ENCODE measurements at regions not wholly inside any gene's neighbourhood (a gene's known extent, or its start where the extent isn't known, plus 50 kb on each side); places are given as distances from the start of the nearest gene placed in this dataset.
"Not testable (repeated sequence)": the region's sequence is repeated elsewhere in the genome, so short reads cannot be mapped to it uniquely, and the experiment has no call there.

DNA sequence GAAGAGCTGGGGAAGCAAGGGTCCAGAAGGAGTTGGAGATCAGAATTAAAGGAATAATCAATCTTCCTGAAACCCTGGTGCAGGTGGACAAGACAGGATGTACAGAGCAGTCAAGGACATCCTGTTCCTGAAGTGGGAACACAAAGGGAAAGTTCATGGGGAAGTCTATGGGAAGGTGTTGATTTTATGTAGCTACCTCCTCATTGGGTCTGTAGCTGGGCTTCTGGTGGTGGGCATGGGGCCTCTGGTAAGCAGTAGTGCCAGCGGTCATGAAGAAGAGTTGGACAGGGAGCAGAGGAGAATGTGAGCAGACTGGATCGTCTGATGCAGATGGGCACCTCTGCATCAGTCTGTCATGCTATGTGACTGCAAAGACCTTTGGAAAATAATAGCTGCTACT lies 75.7 kb upstream of the PPM1H start:
- WGBS, 3 donors: 86 to 100% (median 90%) methylated on average over 2 of the region's 2 CpGs
- no peaks in the 10 kb centered on the region for H3K9me3 ChIP-seq (ENCODE audit: control insufficient read depth in 2 of 2, insufficient read depth in 1 of 2, low read depth in 1 of 2, low read length in 1 of 2)
- H3K4me1 ChIP-seq (ENCODE audit: control insufficient read depth in 3 of 3, insufficient read depth in 2 of 3, low read depth in 1 of 3, low read length in 2 of 3): no peaks in the 10 kb centered on the region
- H3K4me3 ChIP-seq (ENCODE audit: low read depth in 1 of 3, low read length in 3 of 3): no peak overlapping the region
- no peak overlapping the region for H3K27ac ChIP-seq (ENCODE audit: low read depth in 1 of 3, low read length in 2 of 3)
- no peak for FAIRE-seq
- no peaks in the 10 kb centered on the region for H3K36me3 ChIP-seq (ENCODE audit: control insufficient read depth in 3 of 3, insufficient read depth in 2 of 3, low read depth in 1 of 3, low read length in 3 of 3)
- DNase-seq: no peak
- no peaks in the 10 kb centered on the region for H3K27me3 ChIP-seq (ENCODE audit: control insufficient read depth in 3 of 3, insufficient read depth in 3 of 3, low read length in 3 of 3)

DNA sequence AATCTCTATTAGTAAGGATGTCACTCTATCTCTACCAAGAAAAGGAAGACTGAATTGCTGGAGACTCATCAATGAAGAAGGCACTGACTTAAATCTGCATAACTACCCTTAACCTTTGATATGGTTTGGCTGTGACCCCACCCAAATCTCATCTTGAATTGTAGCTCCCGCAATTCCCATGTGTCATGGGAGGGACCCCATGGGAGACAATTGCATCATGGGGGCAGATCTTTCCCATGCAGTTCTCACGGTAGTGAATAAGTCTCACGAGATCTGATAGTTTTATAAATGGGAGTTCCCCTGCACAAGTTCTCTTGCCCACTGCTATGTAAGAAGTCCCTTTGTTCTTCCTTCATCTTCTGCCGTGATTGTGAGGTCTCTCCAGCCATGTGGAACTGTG lies 73.4 kb upstream of the PPM1H start:
- Histone ChIP-seq H3K27me3 (ENCODE audit: control insufficient read depth in 3 of 3, insufficient read depth in 3 of 3, low read length in 3 of 3) (no peaks in the 10 kb centered on the region), H3K4me1 (ENCODE audit: control insufficient read depth in 3 of 3, insufficient read depth in 2 of 3, low read depth in 1 of 3, low read length in 2 of 3) (no peaks in the 10 kb centered on the region), H3K27ac (ENCODE audit: low read depth in 1 of 3, low read length in 2 of 3) (no peak overlapping the region), H3K36me3 (ENCODE audit: control insufficient read depth in 3 of 3, insufficient read depth in 2 of 3, low read depth in 1 of 3, low read length in 3 of 3) (no peaks in the 10 kb centered on the region), H3K9me3 (ENCODE audit: control insufficient read depth in 2 of 2, insufficient read depth in 1 of 2, low read depth in 1 of 2, low read length in 1 of 2) (peaks cover 0 to 2% of the 10 kb centered on the region in 2 donors), H3K4me3 (ENCODE audit: low read depth in 1 of 3, low read length in 3 of 3) (no peak overlapping the region)
- FAIRE-seq: no peak
- DNase-seq: no peak
- 87 to 95% (median 92%) methylated on average over 4 of the region's 4 CpGs for WGBS, 3 donors

DNA sequence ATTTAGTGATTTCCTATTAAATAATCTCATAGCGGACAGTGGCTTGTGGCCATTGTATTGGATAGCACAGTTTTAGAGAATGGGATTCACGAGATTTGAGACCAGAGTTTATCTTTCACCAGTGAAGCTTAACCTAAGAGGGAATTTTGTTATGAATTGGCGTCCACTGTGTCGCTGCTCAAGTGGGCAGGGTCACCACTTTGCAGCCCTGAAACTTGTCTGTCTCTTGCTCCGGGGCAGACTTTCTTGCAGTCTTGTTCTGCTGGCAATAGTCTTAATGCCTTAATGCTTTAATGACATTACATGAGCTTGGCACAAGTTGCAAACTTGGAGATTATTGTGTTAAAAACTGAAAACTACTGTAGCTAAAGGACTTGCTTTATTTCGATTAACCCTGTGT lies 72.8 kb upstream of the PPM1H start:
- H3K27ac ChIP-seq (ENCODE audit: low read depth in 1 of 3, low read length in 2 of 3): no peak overlapping the region
- 75 to 83% (median 82%) methylated on average over 6 of the region's 6 CpGs for WGBS, 3 donors
- no peak for DNase-seq
- no peaks in the 10 kb centered on the region for H3K36me3 ChIP-seq (ENCODE audit: control insufficient read depth in 3 of 3, insufficient read depth in 2 of 3, low read depth in 1 of 3, low read length in 3 of 3)
- H3K9me3 ChIP-seq (ENCODE audit: control insufficient read depth in 2 of 2, insufficient read depth in 1 of 2, low read depth in 1 of 2, low read length in 1 of 2): peaks cover 0 to 2% of the 10 kb centered on the region in 2 donors
- no peak overlapping the region for H3K4me3 ChIP-seq (ENCODE audit: low read depth in 1 of 3, low read length in 3 of 3)
- no peaks in the 10 kb centered on the region for H3K4me1 ChIP-seq (ENCODE audit: control insufficient read depth in 3 of 3, insufficient read depth in 2 of 3, low read depth in 1 of 3, low read length in 2 of 3)
- no peak for FAIRE-seq
- no peaks in the 10 kb centered on the region for H3K27me3 ChIP-seq (ENCODE audit: control insufficient read depth in 3 of 3, insufficient read depth in 3 of 3, low read length in 3 of 3)

DNA sequence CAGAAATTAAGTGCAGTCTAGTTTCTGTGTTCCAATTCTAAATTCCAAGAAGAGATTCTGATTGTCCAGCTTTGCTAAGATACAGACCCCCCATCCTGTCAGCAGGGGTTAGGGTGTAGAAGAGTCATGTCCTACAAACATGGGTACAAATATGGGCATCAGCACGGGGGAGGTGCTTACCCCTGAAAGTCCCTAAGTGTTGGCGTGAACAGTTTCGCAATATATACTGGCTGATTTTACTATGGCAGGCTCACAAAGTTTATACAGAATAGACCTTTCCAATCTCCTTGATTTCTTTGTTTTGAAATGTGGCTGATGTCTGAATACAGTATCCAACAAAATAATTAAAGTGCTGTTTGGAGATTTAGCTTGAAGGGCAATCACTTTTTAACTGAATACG lies 71.6 kb upstream of the PPM1H start:
- Histone ChIP-seq H3K27me3 (ENCODE audit: control insufficient read depth in 3 of 3, insufficient read depth in 3 of 3, low read length in 3 of 3) (no peaks in the 10 kb centered on the region), H3K4me3 (ENCODE audit: low read depth in 1 of 3, low read length in 3 of 3) (no peak overlapping the region), H3K9me3 (ENCODE audit: control insufficient read depth in 2 of 2, insufficient read depth in 1 of 2, low read depth in 1 of 2, low read length in 1 of 2) (peaks cover 0 to 2% of the 10 kb centered on the region in 2 donors), H3K27ac (ENCODE audit: low read depth in 1 of 3, low read length in 2 of 3) (no peak overlapping the region), H3K36me3 (ENCODE audit: control insufficient read depth in 3 of 3, insufficient read depth in 2 of 3, low read depth in 1 of 3, low read length in 3 of 3) (no peaks in the 10 kb centered on the region), H3K4me1 (ENCODE audit: control insufficient read depth in 3 of 3, insufficient read depth in 2 of 3, low read depth in 1 of 3, low read length in 2 of 3) (no peaks in the 10 kb centered on the region)
- DNase-seq (no peak), FAIRE-seq (no peak)
- 69 to 76% (median 71%) methylated on average over 4 of the region's 4 CpGs for WGBS, 3 donors

DNA sequence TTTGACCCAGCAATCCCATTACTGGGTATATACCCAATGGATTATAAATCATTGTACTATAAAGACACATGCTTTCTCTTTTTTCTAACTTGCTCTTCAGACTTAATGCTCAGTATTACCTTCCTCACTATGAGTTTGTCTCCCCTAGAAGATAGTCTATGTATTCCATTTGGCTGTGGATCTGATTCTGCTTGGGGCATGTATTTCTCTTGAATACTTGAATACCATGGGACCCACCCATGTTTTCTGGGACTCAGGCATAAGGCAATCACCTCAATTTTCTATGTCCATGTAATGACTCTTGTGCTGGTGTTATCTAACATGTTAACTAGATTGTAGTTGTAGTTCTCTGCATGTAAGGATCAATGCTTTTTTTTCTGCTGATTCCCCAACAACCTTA lies 70.4 kb upstream of the PPM1H start:
- Histone ChIP-seq H3K4me1 (ENCODE audit: control insufficient read depth in 3 of 3, insufficient read depth in 2 of 3, low read depth in 1 of 3, low read length in 2 of 3) (no peaks in the 10 kb centered on the region), H3K27me3 (ENCODE audit: control insufficient read depth in 3 of 3, insufficient read depth in 3 of 3, low read length in 3 of 3) (no peaks in the 10 kb centered on the region), H3K36me3 (ENCODE audit: control insufficient read depth in 3 of 3, insufficient read depth in 2 of 3, low read depth in 1 of 3, low read length in 3 of 3) (no peaks in the 10 kb centered on the region), H3K4me3 (ENCODE audit: low read depth in 1 of 3, low read length in 3 of 3) (no peak overlapping the region), H3K9me3 (ENCODE audit: control insufficient read depth in 2 of 2, insufficient read depth in 1 of 2, low read depth in 1 of 2, low read length in 1 of 2) (peaks cover 0 to 2% of the 10 kb centered on the region in 2 donors), H3K27ac (ENCODE audit: low read depth in 1 of 3, low read length in 2 of 3) (no peak overlapping the region)
- DNase-seq: no peak
- no peak for FAIRE-seq

DNA sequence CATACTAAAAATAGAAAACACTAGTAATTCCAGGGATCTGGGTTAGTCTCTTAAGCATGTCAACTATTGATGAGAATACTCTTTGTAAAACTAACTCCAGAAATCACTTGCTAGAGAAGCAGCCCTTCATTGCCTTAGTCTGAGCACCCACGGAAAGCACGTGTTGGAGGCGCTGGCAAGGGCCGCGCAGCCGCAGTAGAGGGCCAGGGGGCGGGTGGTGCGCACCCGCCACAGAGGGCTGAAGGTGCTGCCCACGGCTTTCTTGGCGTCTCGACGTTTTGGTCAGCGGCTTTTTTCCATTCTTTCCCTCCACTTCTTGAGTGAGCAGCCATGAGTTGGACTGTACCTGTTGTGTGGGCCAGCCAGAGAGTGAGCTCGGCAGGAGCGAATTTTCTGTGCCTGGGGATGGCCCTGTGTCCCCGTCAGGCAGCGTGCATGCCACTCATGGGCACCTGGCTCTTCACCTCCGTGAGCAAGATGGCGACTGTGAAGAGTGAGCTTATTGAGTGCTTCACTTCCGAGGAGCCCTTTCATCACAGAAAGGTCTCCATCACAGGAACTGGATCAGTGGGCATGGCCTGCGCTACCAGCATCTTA lies 68.4 kb upstream of the PPM1H start:
- Histone ChIP-seq H3K4me3 (ENCODE audit: low read depth in 1 of 3, low read length in 3 of 3) (no peak overlapping the region), H3K27me3 (ENCODE audit: control insufficient read depth in 3 of 3, insufficient read depth in 3 of 3, low read length in 3 of 3) (no peaks in the 10 kb centered on the region), H3K27ac (ENCODE audit: low read depth in 1 of 3, low read length in 2 of 3) (no peak overlapping the region), H3K36me3 (ENCODE audit: control insufficient read depth in 3 of 3, insufficient read depth in 2 of 3, low read depth in 1 of 3, low read length in 3 of 3) (no peaks in the 10 kb centered on the region), H3K9me3 (ENCODE audit: control insufficient read depth in 2 of 2, insufficient read depth in 1 of 2, low read depth in 1 of 2, low read length in 1 of 2) (peaks cover 0 to 2% of the 10 kb centered on the region in 2 donors), H3K4me1 (ENCODE audit: control insufficient read depth in 3 of 3, insufficient read depth in 2 of 3, low read depth in 1 of 3, low read length in 2 of 3) (no peaks in the 10 kb centered on the region)
- WGBS, 3 donors: 93 to 96% (median 94%) methylated on average over 22 of the region's 22 CpGs
- FAIRE-seq (no peak), DNase-seq (no peak)

DNA sequence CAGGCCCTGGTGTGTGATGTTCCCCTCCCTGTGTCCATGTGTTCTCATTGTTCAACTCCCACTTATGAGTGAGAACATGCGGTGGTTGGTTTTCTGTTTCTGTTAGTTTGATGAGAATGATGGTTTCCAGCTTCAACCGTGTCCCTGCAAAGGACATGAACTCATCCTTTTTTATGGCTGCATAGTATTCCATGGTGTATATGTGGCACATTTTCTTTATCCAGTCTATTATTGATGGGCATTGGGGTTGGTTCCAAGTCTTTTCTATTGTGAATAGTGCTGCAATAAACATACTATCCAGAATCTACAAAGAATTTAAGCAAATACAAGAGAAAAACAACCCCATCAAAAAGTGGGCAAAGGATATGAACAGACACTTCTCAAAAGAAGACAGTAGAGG lies 67.1 kb upstream of the PPM1H start:
- H3K27me3 ChIP-seq (ENCODE audit: control insufficient read depth in 3 of 3, insufficient read depth in 3 of 3, low read length in 3 of 3); H3K4me1 ChIP-seq (ENCODE audit: control insufficient read depth in 3 of 3, insufficient read depth in 2 of 3, low read depth in 1 of 3, low read length in 2 of 3); H3K27ac ChIP-seq (ENCODE audit: low read depth in 1 of 3, low read length in 2 of 3); H3K9me3 ChIP-seq (ENCODE audit: control insufficient read depth in 2 of 2, insufficient read depth in 1 of 2, low read depth in 1 of 2, low read length in 1 of 2); H3K4me3 ChIP-seq (ENCODE audit: low read depth in 1 of 3, low read length in 3 of 3); DNase-seq; H3K36me3 ChIP-seq (ENCODE audit: control insufficient read depth in 3 of 3, insufficient read depth in 2 of 3, low read depth in 1 of 3, low read length in 3 of 3); FAIRE-seq: not testable (repeated sequence)
- 46 to 92% (median 50%) methylated on average over 2 of the region's 2 CpGs for WGBS, 3 donors

DNA sequence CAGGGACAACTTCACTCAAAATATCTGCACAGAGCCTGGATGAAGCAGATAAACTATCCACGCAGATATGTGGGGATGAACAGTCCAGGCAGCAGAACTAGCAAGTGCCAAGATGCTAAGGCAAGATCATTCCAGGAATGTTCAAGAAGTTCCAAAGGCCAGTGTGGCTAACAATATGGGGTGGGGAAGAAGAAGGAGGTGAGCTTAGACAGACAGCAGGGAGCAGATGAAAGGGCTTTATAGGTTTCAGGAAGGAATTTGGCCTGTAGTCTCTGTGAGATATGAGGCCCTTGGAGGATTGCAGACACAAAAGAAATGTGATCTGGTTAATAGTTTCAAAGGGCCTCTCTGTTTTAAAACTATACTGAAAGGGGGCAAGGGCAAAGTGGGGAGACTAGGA lies 63.5 kb upstream of the PPM1H start:
- WGBS, 3 donors: 71 to 90% (median 90%) methylated on average over 1 of the region's 1 CpG
- no peaks in the 10 kb centered on the region for H3K36me3 ChIP-seq (ENCODE audit: control insufficient read depth in 3 of 3, insufficient read depth in 2 of 3, low read depth in 1 of 3, low read length in 3 of 3)

DNA sequence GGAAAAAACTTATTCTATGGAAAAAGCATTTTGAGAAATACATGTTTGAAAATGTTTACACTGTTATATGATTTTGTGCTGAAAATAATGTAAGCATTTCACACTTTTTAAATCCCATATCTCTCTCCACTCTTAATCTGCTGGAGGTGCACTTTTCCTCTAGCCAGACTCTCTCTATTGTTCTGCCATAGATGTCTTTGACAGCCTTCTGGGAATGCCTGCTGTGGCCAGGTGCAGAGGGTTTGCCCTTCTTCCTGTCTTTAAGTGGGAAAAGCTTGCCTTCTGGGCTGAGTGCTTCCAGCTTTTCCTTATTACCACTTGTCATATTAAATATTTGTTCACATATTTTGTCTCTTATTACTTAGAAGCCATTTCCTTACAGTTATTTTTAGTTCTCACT lies 60.1 kb upstream of the PPM1H start:
- H3K27me3 ChIP-seq (ENCODE audit: control insufficient read depth in 3 of 3, insufficient read depth in 3 of 3, low read length in 3 of 3): no peaks in the 10 kb centered on the region
- no peak for FAIRE-seq
- no peak overlapping the region for H3K27ac ChIP-seq (ENCODE audit: low read depth in 1 of 3, low read length in 2 of 3)
- no peaks in the 10 kb centered on the region for H3K36me3 ChIP-seq (ENCODE audit: control insufficient read depth in 3 of 3, insufficient read depth in 2 of 3, low read depth in 1 of 3, low read length in 3 of 3)
- DNase-seq: no peak
- no peaks in the 10 kb centered on the region for H3K9me3 ChIP-seq (ENCODE audit: control insufficient read depth in 2 of 2, insufficient read depth in 1 of 2, low read depth in 1 of 2, low read length in 1 of 2)
- H3K4me3 ChIP-seq (ENCODE audit: low read depth in 1 of 3, low read length in 3 of 3): no peak overlapping the region
- H3K4me1 ChIP-seq (ENCODE audit: control insufficient read depth in 3 of 3, insufficient read depth in 2 of 3, low read depth in 1 of 3, low read length in 2 of 3): no peaks in the 10 kb centered on the region

More for the DNA sequence above, 63.5 kb upstream of the PPM1H start:
- no peak overlapping the region for H3K4me3 ChIP-seq (ENCODE audit: low read depth in 1 of 3, low read length in 3 of 3)
- FAIRE-seq (no peak), DNase-seq (peak in 1 of 2 donors; percentile 31)
- no peak overlapping the region for H3K27ac ChIP-seq (ENCODE audit: low read depth in 1 of 3, low read length in 2 of 3)
- H3K9me3 ChIP-seq (ENCODE audit: control insufficient read depth in 2 of 2, insufficient read depth in 1 of 2, low read depth in 1 of 2, low read length in 1 of 2): peaks cover 0 to under 1% of the 10 kb centered on the region in 2 donors
- no peaks in the 10 kb centered on the region for H3K27me3 ChIP-seq (ENCODE audit: control insufficient read depth in 3 of 3, insufficient read depth in 3 of 3, low read length in 3 of 3)
- H3K4me1 ChIP-seq (ENCODE audit: control insufficient read depth in 3 of 3, insufficient read depth in 2 of 3, low read depth in 1 of 3, low read length in 2 of 3): no peaks in the 10 kb centered on the region

All from small intestine (tissue), 7 donors.